MCF 10A (cell line): ENCODE measurements at regions not wholly inside any gene's neighbourhood (a gene's known extent, or its start where the extent isn't known, plus 50 kb on each side); places are given as distances from the start of the nearest gene placed in this dataset.
A peak's percentile ranks its signal among the peaks of the same experiment; 100 is the strongest.
"Not testable (repeated sequence)": the region's sequence is repeated elsewhere in the genome, so short reads cannot be mapped to it uniquely, and the experiment has no call there.

ENCODE experiments used
- BruUV-seq: library from RNA; stranded (reverse); fragments of 400-500 nt; replicated peaks from 2 replicates; lab custom pipeline; 2021; lab: Mats Ljungman, UMichigan
- CTCF ChIA-PET: fragments of 300-600 bp; sonication (Branson Sonifier 250); formaldehyde crosslinking; extraction: SDS; loops from one replicate; lab custom pipeline; 2021; ENCODE audit warnings: antibody characterized with exemption, inconsistent platforms; lab: Yijun Ruan, JAX
- POLR2A ChIA-PET: fragments of 300-600, 350-650 bp; sonication (Branson Sonifier 250); formaldehyde crosslinking; extraction: SDS; loops from one replicate; lab custom pipeline; 2020; ENCODE audit warnings: antibody characterized with exemption, inconsistent platforms; lab: Yijun Ruan, JAX
- DNase-seq: peaks from one replicate; pipeline ENCODE4 v3.0.0-alpha.2; 2018; ENCODE audit not compliant: unreplicated experiment
- H3K27ac Mint-ChIP-seq: one replicate; pipeline ENCODE4 v1.8.0; 2022; ENCODE audit warnings: mild to moderate bottlenecking, low read depth, mixed read lengths; ENCODE audit not compliant: unreplicated experiment
- H3K27me3 Mint-ChIP-seq: one replicate; pipeline ENCODE4 v1.8.0; 2022; ENCODE audit warnings: mixed read lengths; ENCODE audit not compliant: insufficient read depth, unreplicated experiment
- H3K36me3 Mint-ChIP-seq: one replicate; pipeline ENCODE4 v1.8.0; 2022; ENCODE audit warnings: mild to moderate bottlenecking, moderate library complexity, mixed read lengths; ENCODE audit not compliant: insufficient read depth, unreplicated experiment
- H3K4me1 Mint-ChIP-seq: one replicate; pipeline ENCODE4 v1.8.0; 2022; ENCODE audit warnings: mixed read lengths; ENCODE audit not compliant: insufficient read depth, unreplicated experiment
- H3K4me3 Mint-ChIP-seq: one replicate; pipeline ENCODE4 v1.8.0; 2022; ENCODE audit warnings: mild to moderate bottlenecking, moderate library complexity, mixed read lengths; ENCODE audit not compliant: unreplicated experiment
- H3K9me3 Mint-ChIP-seq: one replicate; pipeline ENCODE4 v1.8.0; 2022; ENCODE audit warnings: mixed read lengths; ENCODE audit not compliant: unreplicated experiment
- CTCF ChIP-seq: fragments of 200-600 bp; IDR thresholded peaks from one replicate; pipeline ENCODE4 v1.8.0; 2022; ENCODE audit warnings: antibody characterized with exemption, mild to moderate bottlenecking; ENCODE audit not compliant: unreplicated experiment
- intact Hi-C: fragments of 100-400 bp; cut with micrococcal nuclease; formaldehyde crosslinking; loops from 2 replicates; pipeline ENCODE4 v1.14.1; 2022

- Mint-ChIP-seq H3K27me3 (no peaks in the 10 kb centered on the region), H3K4me1 (no peaks in the 10 kb centered on the region), H3K27ac (no peak overlapping the region), H3K9me3 (peaks cover 27% of the 10 kb centered on the region), H3K4me3 (no peak overlapping the region), H3K36me3 (no peaks in the 10 kb centered on the region)
- intact Hi-C loops: no loop called here
- POLR2A ChIA-PET: no interaction called here
- BruUV-seq: no TSS peak
- DNase-seq: no peak
- no peak for TF ChIP-seq CTCF
- CTCF ChIA-PET: no interaction called here
These were observed 434.2 kb upstream of the ADGRB3 start for GRCh38 chr6:68200929-68201328.

- CTCF ChIA-PET: interaction anchor here (0.7 kb wide), 1 partner anchor 1631 kb away, joined by 3 read pairs; no protein-coding TSS in a partner anchor
- POLR2A ChIA-PET: no interaction called here
- Mint-ChIP-seq H3K9me3 (peaks cover 27% of the 10 kb centered on the region), H3K4me1 (no peaks in the 10 kb centered on the region), H3K4me3 (no peak overlapping the region), H3K27ac (no peak overlapping the region), H3K36me3 (no peaks in the 10 kb centered on the region), H3K27me3 (no peaks in the 10 kb centered on the region)
- no TSS peak for BruUV-seq
- no peak for TF ChIP-seq CTCF
- no peak for DNase-seq
- intact Hi-C loops: no loop called here
These were observed 437.7 kb upstream of the ADGRB3 start for GRCh38 chr6:68197356-68197755.

- Mint-ChIP-seq H3K9me3 (peaks cover 27% of the 10 kb centered on the region), H3K4me1 (no peaks in the 10 kb centered on the region), H3K27ac (no peak overlapping the region), H3K4me3 (no peak overlapping the region), H3K27me3 (no peaks in the 10 kb centered on the region), H3K36me3 (no peaks in the 10 kb centered on the region)
- intact Hi-C loops: no loop called here
- ChIA-PET CTCF (interaction anchor here (1.1 kb wide), 1 partner anchor 1273 kb away, joined by 3 read pairs; no protein-coding TSS in a partner anchor), POLR2A (no interaction called here)
- BruUV-seq: no TSS peak
- TF ChIP-seq CTCF: no peak
- peak; percentile 61 for DNase-seq
These were observed 438.4 kb upstream of the ADGRB3 start for GRCh38 chr6:68196645-68197044.

GRCh38 chr6:68195753-68196152, 439.3 kb upstream of the ADGRB3 start:
- intact Hi-C loops, H3K4me3 Mint-ChIP-seq, H3K27ac Mint-ChIP-seq, H3K27me3 Mint-ChIP-seq, BruUV-seq, H3K36me3 Mint-ChIP-seq, DNase-seq, H3K4me1 Mint-ChIP-seq: not testable (repeated sequence)
- ChIA-PET POLR2A (interaction anchor here (0.5 kb wide), 1 partner anchor 614 kb away, joined by 4 read pairs; no protein-coding TSS in a partner anchor), CTCF (interaction anchor here (1.1 kb wide), 1 partner anchor 1272 kb away, joined by 3 read pairs; no protein-coding TSS in a partner anchor)
- peaks cover 27% of the 10 kb centered on the region for H3K9me3 Mint-ChIP-seq
